ENCODE measurements at regions not wholly inside any gene's neighbourhood (a gene's known extent, or its start where the extent isn't known, plus 50 kb on each side); places are given as distances from the start of the nearest gene placed in this dataset.

DNA sequence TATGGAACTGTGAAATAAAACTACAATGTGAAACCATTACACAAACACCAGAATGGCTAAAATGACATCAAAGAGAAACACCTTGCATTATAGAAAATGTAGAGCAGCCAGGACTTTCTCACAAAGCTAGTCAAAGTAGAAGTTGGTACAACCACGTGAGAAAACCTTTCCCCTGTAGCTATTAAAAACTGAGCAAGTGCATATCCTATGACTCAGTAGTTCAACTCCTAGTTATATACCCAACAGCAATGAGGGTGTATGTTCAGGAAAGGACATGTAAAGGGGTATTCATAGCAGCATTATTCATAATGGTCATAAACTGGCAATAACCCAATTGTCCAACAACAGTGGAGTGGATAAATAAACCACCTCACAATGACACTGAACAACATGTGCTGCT, 177.5 kb upstream of the NUDT10 start:
- TF ChIP-seq POLR2A (IDR thresholded peaks at IDR 0.05) (no peak), EP300 (IDR thresholded peaks at IDR 0.05) (no peak), POLR2AphosphoS5 (IDR thresholded peaks at IDR 0.05) (no peak)
- TF ChIP-seq, protein P1, sequence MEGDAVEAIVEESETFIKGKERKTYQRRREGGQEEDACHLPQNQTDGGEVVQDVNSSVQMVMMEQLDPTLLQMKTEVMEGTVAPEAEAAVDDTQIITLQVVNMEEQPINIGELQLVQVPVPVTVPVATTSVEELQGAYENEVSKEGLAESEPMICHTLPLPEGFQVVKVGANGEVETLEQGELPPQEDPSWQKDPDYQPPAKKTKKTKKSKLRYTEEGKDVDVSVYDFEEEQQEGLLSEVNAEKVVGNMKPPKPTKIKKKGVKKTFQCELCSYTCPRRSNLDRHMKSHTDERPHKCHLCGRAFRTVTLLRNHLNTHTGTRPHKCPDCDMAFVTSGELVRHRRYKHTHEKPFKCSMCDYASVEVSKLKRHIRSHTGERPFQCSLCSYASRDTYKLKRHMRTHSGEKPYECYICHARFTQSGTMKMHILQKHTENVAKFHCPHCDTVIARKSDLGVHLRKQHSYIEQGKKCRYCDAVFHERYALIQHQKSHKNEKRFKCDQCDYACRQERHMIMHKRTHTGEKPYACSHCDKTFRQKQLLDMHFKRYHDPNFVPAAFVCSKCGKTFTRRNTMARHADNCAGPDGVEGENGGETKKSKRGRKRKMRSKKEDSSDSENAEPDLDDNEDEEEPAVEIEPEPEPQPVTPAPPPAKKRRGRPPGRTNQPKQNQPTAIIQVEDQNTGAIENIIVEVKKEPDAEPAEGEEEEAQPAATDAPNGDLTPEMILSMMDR (IDR thresholded peaks at IDR 0.05), result no peak

Data from suprapubic skin (tissue), 4 donors.